IMR-90 (cell line): ENCODE measurements at regions not wholly inside any gene's neighbourhood (a gene's known extent, or its start where the extent isn't known, plus 50 kb on each side); places are given as distances from the start of the nearest gene placed in this dataset.

Experiments
- ATAC-seq: fragments of 200-7000 bp; cut with Tn5 transposase; 2 replicates; pipeline ENCODE4 v1.9.1; 2020; ENCODE audit warnings: low read depth, mild to moderate bottlenecking, moderate library complexity
- BruUV-seq: library from RNA; stranded (reverse); fragments of 400-500 nt; replicated peaks from 2 replicates; lab custom pipeline; 2021; lab: Mats Ljungman, UMichigan
- CTCF ChIA-PET: fragments of 300-600 bp; formaldehyde crosslinking; extraction: SDS; loops from one replicate; lab custom pipeline; 2021; ENCODE audit warnings: antibody characterized with exemption; lab: Yijun Ruan, JAX
- POLR2A ChIA-PET: fragments of 300-600 bp; sonication (Branson Sonifier 250); formaldehyde crosslinking; loops from one replicate; lab custom pipeline; 2022; ENCODE audit warnings: antibody characterized with exemption; ENCODE audit not compliant: unreplicated experiment; lab: Charles Lee
- DNase-seq: peaks from one replicate; pipeline ENCODE4 v3.0.0; 2013
- H2AFZ ChIP-seq: replicated peaks from 2 replicates; pipeline ENCODE3; 2013; ENCODE audit warnings: low read length, mild to moderate bottlenecking; ENCODE audit not compliant: poor library complexity
- H2AK5ac ChIP-seq: 2 replicates; pipeline ENCODE4 v1.6.1; 2013; ENCODE audit warnings: low read depth, low read length, inconsistent platforms
- H2AK9ac ChIP-seq: replicated peaks from 2 replicates; pipeline ENCODE3; 2013; ENCODE audit warnings: mild to moderate bottlenecking, low read depth, low read length, moderate library complexity; ENCODE audit not compliant: poor library complexity
- H2BK120ac ChIP-seq: 2 replicates; pipeline ENCODE4 v1.6.1; 2013; ENCODE audit warnings: low read depth, low read length, inconsistent platforms
- H2BK15ac ChIP-seq: 3 replicates; pipeline ENCODE4 v1.6.1; 2013; ENCODE audit warnings: low read depth, low read length, inconsistent platforms
- H2BK20ac ChIP-seq: 2 replicates; pipeline ENCODE4 v1.6.1; 2013; ENCODE audit warnings: low read depth, mild to moderate bottlenecking, inconsistent platforms, low read length, moderate library complexity
- H2BK5ac ChIP-seq: 2 replicates; pipeline ENCODE4 v1.6.1; 2013; ENCODE audit warnings: mild to moderate bottlenecking, low read depth, low read length, inconsistent platforms; ENCODE audit not compliant: poor library complexity, severe bottlenecking
- H3K14ac ChIP-seq: replicated peaks from 2 replicates; pipeline ENCODE4 v1.6.1; 2013; ENCODE audit warnings: low read depth, low read length, inconsistent platforms
- H3K18ac ChIP-seq: 2 replicates; pipeline ENCODE4 v1.6.1; 2013; ENCODE audit warnings: low read depth, low read length, control low read depth
- H3K23ac ChIP-seq: 2 replicates; pipeline ENCODE4 v1.6.1; 2013; ENCODE audit warnings: low read depth, low read length, inconsistent platforms
- H3K27ac ChIP-seq: 2 replicates; pipeline ENCODE4 v1.5.1; 2013; ENCODE audit warnings: mild to moderate bottlenecking, control low read depth, low read length; ENCODE audit not compliant: insufficient read depth
- H3K27me3 ChIP-seq: 2 replicates; pipeline ENCODE4 v1.6.1; 2013; ENCODE audit warnings: low read length; ENCODE audit not compliant: control insufficient read depth, insufficient read depth
- H3K36me3 ChIP-seq: 2 replicates; pipeline ENCODE4 v1.6.1; 2013; ENCODE audit warnings: low read length, mixed read lengths; ENCODE audit not compliant: control insufficient read depth, insufficient read depth
- H3K4ac ChIP-seq: 2 replicates; pipeline ENCODE4 v1.6.1; 2013; ENCODE audit warnings: low read depth, low read length, inconsistent platforms
- H3K4me1 ChIP-seq: 2 replicates; pipeline ENCODE4 v1.6.1; 2013; ENCODE audit warnings: low read length, mixed read lengths; ENCODE audit not compliant: control insufficient read depth, insufficient read depth
- H3K4me2 ChIP-seq: 2 replicates; pipeline ENCODE4 v1.6.1; 2013; ENCODE audit warnings: low read depth, mild to moderate bottlenecking, control low read depth, low read length, moderate library complexity
- H3K4me3 ChIP-seq: 2 replicates; pipeline ENCODE4 v1.5.1; 2013; ENCODE audit warnings: low read depth, mild to moderate bottlenecking, control low read depth, low read length, moderate library complexity; ENCODE audit not compliant: insufficient read depth
- H3K56ac ChIP-seq: 2 replicates; pipeline ENCODE4 v1.6.1; 2013; ENCODE audit warnings: low read length, inconsistent platforms; ENCODE audit not compliant: insufficient read depth; ENCODE audit errors: extremely low read depth
- H3K79me1 ChIP-seq, 2 experiments: 2 replicates each; pipeline ENCODE4 v1.6.1; 2013; ENCODE audit warnings: low read length in 2 of 2, inconsistent platforms in 1 of 2, low read depth in 1 of 2
- H3K9ac ChIP-seq: 2 replicates; pipeline ENCODE4 v1.6.1; 2013; ENCODE audit warnings: low read depth, low read length, control low read depth
- H3K9me1 ChIP-seq: 2 replicates; pipeline ENCODE4 v1.6.1; 2013; ENCODE audit warnings: low read length, inconsistent platforms; ENCODE audit not compliant: insufficient read depth
- H3K9me3 ChIP-seq: 2 replicates; pipeline ENCODE4 v1.6.1; 2013; ENCODE audit warnings: low read length; ENCODE audit not compliant: control insufficient read depth, insufficient read depth
- H4K20me1 ChIP-seq: 2 replicates; pipeline ENCODE4 v1.6.1; 2013; ENCODE audit warnings: low read length, inconsistent platforms; ENCODE audit not compliant: insufficient read depth
- H4K5ac ChIP-seq: 2 replicates; pipeline ENCODE4 v1.6.1; 2013; ENCODE audit warnings: mild to moderate bottlenecking, low read depth, low read length, control low read depth
- H4K8ac ChIP-seq, 2 experiments: 2 replicates each; pipeline ENCODE4 v1.6.1; 2013; ENCODE audit warnings: low read depth in 2 of 2, low read length in 2 of 2, control low read depth in 1 of 2, inconsistent platforms in 1 of 2
- H4K91ac ChIP-seq: 2 replicates; pipeline ENCODE4 v1.6.1; 2013; ENCODE audit warnings: low read depth, low read length, inconsistent platforms; ENCODE audit not compliant: insufficient read depth
- BHLHE40 ChIP-seq: fragments of 150-350 bp; IDR thresholded peaks from 2 replicates; pipeline ENCODE4 v1.6.1; 2016; ENCODE audit warnings: mild to moderate bottlenecking, low read depth, low read length
- FOS ChIP-seq: fragments of 150-350 bp; IDR thresholded peaks from 2 replicates; pipeline ENCODE4 v1.6.1; 2016; ENCODE audit warnings: low read depth, low read length
- MAFK ChIP-seq: IDR thresholded peaks from 2 replicates; pipeline ENCODE4 v1.6.1; 2012; ENCODE audit warnings: low read depth, low read length, improper control_type of control experiment
- MAZ ChIP-seq: IDR thresholded peaks from 2 replicates; pipeline ENCODE4 v1.6.1; 2012; ENCODE audit warnings: low read depth, mild to moderate bottlenecking, low read length, improper control_type of control experiment, moderate library complexity, borderline replicate concordance
- MXI1 ChIP-seq: IDR thresholded peaks from 2 replicates; pipeline ENCODE4 v1.6.1; 2012; ENCODE audit warnings: low read depth, mild to moderate bottlenecking, low read length, moderate library complexity, borderline replicate concordance
- NFE2L2 ChIP-seq: fragments of 150-350 bp; IDR thresholded peaks from 2 replicates; pipeline ENCODE4 v1.6.1; 2016; ENCODE audit warnings: low read depth, mild to moderate bottlenecking, low read length
- POLR2A ChIP-seq: IDR thresholded peaks from 2 replicates; pipeline ENCODE4 v1.6.1; 2012; ENCODE audit warnings: mild to moderate bottlenecking, low read depth, low read length
- RAD21 ChIP-seq: IDR thresholded peaks from 2 replicates; pipeline ENCODE4 v1.6.1; 2012; ENCODE audit warnings: low read length, improper control_type of control experiment
- RCOR1 ChIP-seq: IDR thresholded peaks from 2 replicates; pipeline ENCODE4 v1.6.1; 2012; ENCODE audit warnings: mild to moderate bottlenecking, low read length, improper control_type of control experiment; ENCODE audit not compliant: insufficient replicate concordance
- RFX5 ChIP-seq: IDR thresholded peaks from 2 replicates; pipeline ENCODE4 v1.8.0; 2012; ENCODE audit warnings: low read depth, mild to moderate bottlenecking, low read length, moderate library complexity
- SMC3 ChIP-seq: fragments of 150-350 bp; IDR thresholded peaks from 2 replicates; pipeline ENCODE4 v1.6.1; 2016; ENCODE audit warnings: low read depth, mild to moderate bottlenecking, antibody characterized with exemption, low read length, moderate library complexity
- USF2 ChIP-seq: fragments of 150-350 bp; IDR thresholded peaks from 2 replicates; pipeline ENCODE4 v1.6.1; 2017; ENCODE audit warnings: mild to moderate bottlenecking, antibody characterized with exemption, low read length, low read depth
- dilution Hi-C: fragments of 300-500 bp; cut with HindIII; formaldehyde crosslinking; loops from one replicate; pipeline ENCODE4 v1.14.3; 2018; ENCODE audit warnings: low sequenced_read_pairs; ENCODE audit not compliant: unreplicated experiment
- in situ Hi-C: fragments of 300-500 bp; cut with MboI; formaldehyde crosslinking; loops from 3 replicates; pipeline ENCODE4 v1.14.3; 2019; ENCODE audit warnings: low sequenced_read_pairs, inconsistent platforms, mixed read lengths
- intact Hi-C: fragments of 100-400 bp; cut with micrococcal nuclease; formaldehyde crosslinking; loops from 2 replicates; pipeline ENCODE4 v1.10.0; 2022
- TF ChIP-seq, protein P1 (sequence below): conservative IDR thresholded peaks from 2 replicates; pipeline ENCODE4 v1.5.1; 2012; ENCODE audit warnings: mild to moderate bottlenecking, low read depth, low read length, improper control_type of control experiment

GRCh38 chr3:176780766-176781165 lies 416.5 kb downstream of the TBL1XR1 start:
- dilution Hi-C loops (no loop called here), in situ Hi-C loops (no loop called here), intact Hi-C loops (no loop called here)
- no peak for DNase-seq
- Histone ChIP-seq H3K4me1 (no peaks in the 10 kb centered on the region), H3K79me1 (no peaks in the 10 kb centered on the region), H3K18ac (no peak overlapping the region), H3K4me2 (no peak overlapping the region), H3K36me3 (no peaks in the 10 kb centered on the region), H3K27me3 (no peaks in the 10 kb centered on the region), H3K9me3 (no peaks in the 10 kb centered on the region; the same call in 1 of the 2 replicates), H3K4me3 (no peak overlapping the region), H3K27ac (no peak overlapping the region), H2AK9ac (no peak overlapping the region), H3K14ac (no peak overlapping the region), H2AFZ (no peak overlapping the region), H3K23ac (no peak overlapping the region), H2BK15ac (no peak overlapping the region), H3K9me1 (no peaks in the 10 kb centered on the region), H3K56ac (no peak overlapping the region), H2BK20ac (no peak overlapping the region), H3K9ac (no peak overlapping the region), H4K8ac (no peak overlapping the region), H4K5ac (no peak overlapping the region), H2BK5ac (no peak overlapping the region), H2AK5ac (no peak overlapping the region), H4K20me1 (no peaks in the 10 kb centered on the region), H2BK120ac (no peak overlapping the region), H4K91ac (no peak overlapping the region), H3K4ac (no peak overlapping the region)
- ATAC-seq: no peak
- POLR2A ChIA-PET: interaction anchor here (0.6 kb wide), 1 partner anchor 128 kb away, joined by 3 read pairs; no protein-coding TSS in a partner anchor
- no TSS peak for BruUV-seq
- TF ChIP-seq MXI1 (no peak), POLR2A (no peak), NFE2L2 (no peak), RCOR1 (no peak), RAD21 (no peak), MAZ (no peak), RFX5 (no peak), SMC3 (no peak), USF2 (no peak), BHLHE40 (no peak), FOS (no peak), MAFK (no peak)
- TF ChIP-seq, protein P1, sequence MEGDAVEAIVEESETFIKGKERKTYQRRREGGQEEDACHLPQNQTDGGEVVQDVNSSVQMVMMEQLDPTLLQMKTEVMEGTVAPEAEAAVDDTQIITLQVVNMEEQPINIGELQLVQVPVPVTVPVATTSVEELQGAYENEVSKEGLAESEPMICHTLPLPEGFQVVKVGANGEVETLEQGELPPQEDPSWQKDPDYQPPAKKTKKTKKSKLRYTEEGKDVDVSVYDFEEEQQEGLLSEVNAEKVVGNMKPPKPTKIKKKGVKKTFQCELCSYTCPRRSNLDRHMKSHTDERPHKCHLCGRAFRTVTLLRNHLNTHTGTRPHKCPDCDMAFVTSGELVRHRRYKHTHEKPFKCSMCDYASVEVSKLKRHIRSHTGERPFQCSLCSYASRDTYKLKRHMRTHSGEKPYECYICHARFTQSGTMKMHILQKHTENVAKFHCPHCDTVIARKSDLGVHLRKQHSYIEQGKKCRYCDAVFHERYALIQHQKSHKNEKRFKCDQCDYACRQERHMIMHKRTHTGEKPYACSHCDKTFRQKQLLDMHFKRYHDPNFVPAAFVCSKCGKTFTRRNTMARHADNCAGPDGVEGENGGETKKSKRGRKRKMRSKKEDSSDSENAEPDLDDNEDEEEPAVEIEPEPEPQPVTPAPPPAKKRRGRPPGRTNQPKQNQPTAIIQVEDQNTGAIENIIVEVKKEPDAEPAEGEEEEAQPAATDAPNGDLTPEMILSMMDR: no peak
- CTCF ChIA-PET: no interaction called here
